Neural cell (in vitro differentiated cells): ENCODE measurements at regions not wholly inside any gene's neighbourhood (a gene's known extent, or its start where the extent isn't known, plus 50 kb on each side); places are given as distances from the start of the nearest gene placed in this dataset.

ENCODE experiments used
- H2AFZ ChIP-seq: fragments of 200-600, 300-800 bp; sonication (generic), shearing (Covaris generic); 2 replicates; pipeline ENCODE4 v1.6.0; 2014; ENCODE audit warnings: low read depth, mild to moderate bottlenecking, antibody characterized with exemption, low read length, moderate library complexity
- H3F3A ChIP-seq: fragments of 200-600 bp; shearing (Covaris generic); 2 replicates; pipeline ENCODE4 v1.6.1; 2016; ENCODE audit warnings: mild to moderate bottlenecking, moderate library complexity, mixed read lengths, antibody characterized with exemption, low read length; ENCODE audit not compliant: insufficient read depth, poor library complexity, severe bottlenecking
- H3K27ac ChIP-seq: fragments of 200-600, 300-800 bp; sonication (generic), shearing (Covaris generic); 2 replicates; pipeline ENCODE4 v1.5.1; 2014; ENCODE audit warnings: mild to moderate bottlenecking, low read length, moderate library complexity
- H3K27me3 ChIP-seq: fragments of 300-800, 200-600 bp; sonication (generic), shearing (Covaris generic); 2 replicates; pipeline ENCODE4 v1.6.0; 2014; ENCODE audit warnings: mild to moderate bottlenecking, low read depth, low read length, moderate library complexity; ENCODE audit not compliant: insufficient read depth
- H3K36me3 ChIP-seq: fragments of 300-800, 200-600 bp; sonication (generic), shearing (Covaris generic); 2 replicates; pipeline ENCODE4 v1.5.1; 2014; ENCODE audit warnings: mild to moderate bottlenecking, antibody characterized with exemption, low read length, moderate library complexity; ENCODE audit not compliant: insufficient read depth
- H3K4me2 ChIP-seq: fragments of 300-800, 200-600 bp; sonication (generic), shearing (Covaris generic); 2 replicates; pipeline ENCODE4 v1.6.0; 2014; ENCODE audit warnings: mild to moderate bottlenecking, low read length
- H3K4me3 ChIP-seq: fragments of 300-800, 200-600 bp; sonication (generic), shearing (Covaris generic); 2 replicates; pipeline ENCODE4 v1.5.1; 2014; ENCODE audit warnings: mild to moderate bottlenecking, low read length, moderate library complexity
- H3K79me2 ChIP-seq: fragments of 200-600 bp; shearing (Covaris generic); replicated peaks from 2 replicates; pipeline ENCODE4 v1.6.0; 2014; ENCODE audit warnings: mild to moderate bottlenecking, low read length, moderate library complexity; ENCODE audit not compliant: insufficient read depth
- H3K9ac ChIP-seq: fragments of 300-800, 200-600 bp; sonication (generic), shearing (Covaris generic); 2 replicates; pipeline ENCODE4 v1.6.1; 2016; ENCODE audit warnings: mild to moderate bottlenecking, low read length, mixed read lengths
- H3K9me2 ChIP-seq: fragments of 200-600 bp; shearing (Covaris generic); 2 replicates; pipeline ENCODE4 v1.6.1; 2016; ENCODE audit warnings: mild to moderate bottlenecking, low read length, mixed read lengths; ENCODE audit not compliant: insufficient read depth
- H3K9me3 ChIP-seq: fragments of 200-600, 300-800 bp; sonication (generic), shearing (Covaris generic); 2 replicates; pipeline ENCODE4 v1.6.1; 2016; ENCODE audit warnings: mild to moderate bottlenecking, mixed run types, low read length, moderate library complexity, mixed read lengths
- H4K20me1 ChIP-seq: fragments of 200-600 bp; shearing (Covaris generic); 2 replicates; pipeline ENCODE4 v1.6.1; 2016; ENCODE audit warnings: mild to moderate bottlenecking, mixed run types; ENCODE audit not compliant: insufficient read depth
- EP300 ChIP-seq: fragments of 450-650 bp; conservative IDR thresholded peaks from 2 replicates; pipeline ENCODE4 v1.6.1; 2014; ENCODE audit warnings: antibody characterized with exemption, mild to moderate bottlenecking, moderate library complexity; ENCODE audit not compliant: poor library complexity, severe bottlenecking
- EZH2 ChIP-seq: fragments of 200-600, 300-800 bp; shearing (Covaris generic), sonication (generic); IDR thresholded peaks from 2 replicates; pipeline ENCODE4 v1.6.1; 2014; ENCODE audit warnings: antibody characterized with exemption, low read length, borderline replicate concordance, mild to moderate bottlenecking; ENCODE audit not compliant: insufficient read depth, poor library complexity, severe bottlenecking
- MXI1 ChIP-seq: fragments of 450-650 bp; conservative IDR thresholded peaks from 2 replicates; pipeline ENCODE4 v1.6.1; 2014; ENCODE audit warnings: antibody characterized with exemption, mild to moderate bottlenecking; ENCODE audit not compliant: poor library complexity, severe bottlenecking
- POLR2AphosphoS5 ChIP-seq: IDR thresholded peaks from 2 replicates; pipeline ENCODE4 v1.6.1; 2012
- RAD21 ChIP-seq: fragments of 450-650 bp; conservative IDR thresholded peaks from 2 replicates; pipeline ENCODE4 v1.6.1; 2014; ENCODE audit warnings: antibody characterized with exemption, mild to moderate bottlenecking, moderate library complexity
- SMC3 ChIP-seq: fragments of 450-650 bp; conservative IDR thresholded peaks from 2 replicates; pipeline ENCODE4 v1.6.1; 2014; ENCODE audit warnings: antibody characterized with exemption, mild to moderate bottlenecking, moderate library complexity; ENCODE audit not compliant: poor library complexity
- TAF1 ChIP-seq: IDR thresholded peaks from 2 replicates; pipeline ENCODE4 v1.6.1; 2012; ENCODE audit warnings: low read depth
- TF ChIP-seq, protein P1 (sequence below): fragments of 450-650 bp; IDR thresholded peaks from 2 replicates; pipeline ENCODE4 v1.5.1; 2014; ENCODE audit warnings: antibody characterized with exemption, mild to moderate bottlenecking, moderate library complexity; ENCODE audit not compliant: poor library complexity, severe bottlenecking
- TF ChIP-seq, protein P2 (sequence below): IDR thresholded peaks from 2 replicates; pipeline ENCODE4 v1.6.1; 2012; ENCODE audit warnings: borderline replicate concordance

DNA sequence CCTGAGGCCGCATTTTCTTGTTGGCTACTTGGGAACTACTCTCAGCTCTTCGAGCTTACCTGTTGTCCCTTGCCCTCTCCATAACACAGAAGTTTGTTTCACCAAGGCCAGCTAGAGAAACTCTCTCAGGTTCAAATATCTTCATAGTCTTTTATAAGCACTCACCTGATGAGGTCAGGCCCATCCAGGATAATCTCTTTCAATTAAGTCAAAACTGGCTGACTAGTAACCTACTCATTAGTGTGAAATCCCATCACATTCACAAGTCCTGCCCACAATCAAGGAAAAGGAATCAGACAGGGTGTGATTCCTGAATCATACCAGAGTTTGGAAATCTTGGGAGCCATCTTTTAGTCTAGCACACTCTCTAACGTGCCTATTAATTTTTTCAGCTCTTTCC lies 195.2 kb upstream of the HS3ST5 start:
- no peak overlapping the region for H3K9ac ChIP-seq
- H3K27me3 ChIP-seq, result no peaks in the 10 kb centered on the region
- H3K36me3 ChIP-seq, result no peaks in the 10 kb centered on the region
- H3K79me2 ChIP-seq, result no peaks in the 10 kb centered on the region
- H2AFZ ChIP-seq, result no peak overlapping the region
- H4K20me1 ChIP-seq, result no peaks in the 10 kb centered on the region
- no peaks in the 10 kb centered on the region for H3K9me3 ChIP-seq
- no peaks in the 10 kb centered on the region for H3F3A ChIP-seq
- H3K27ac ChIP-seq, result no peak overlapping the region
- no peak for TF ChIP-seq EZH2
- no peak for TF ChIP-seq SMC3
- TF ChIP-seq, protein P1, sequence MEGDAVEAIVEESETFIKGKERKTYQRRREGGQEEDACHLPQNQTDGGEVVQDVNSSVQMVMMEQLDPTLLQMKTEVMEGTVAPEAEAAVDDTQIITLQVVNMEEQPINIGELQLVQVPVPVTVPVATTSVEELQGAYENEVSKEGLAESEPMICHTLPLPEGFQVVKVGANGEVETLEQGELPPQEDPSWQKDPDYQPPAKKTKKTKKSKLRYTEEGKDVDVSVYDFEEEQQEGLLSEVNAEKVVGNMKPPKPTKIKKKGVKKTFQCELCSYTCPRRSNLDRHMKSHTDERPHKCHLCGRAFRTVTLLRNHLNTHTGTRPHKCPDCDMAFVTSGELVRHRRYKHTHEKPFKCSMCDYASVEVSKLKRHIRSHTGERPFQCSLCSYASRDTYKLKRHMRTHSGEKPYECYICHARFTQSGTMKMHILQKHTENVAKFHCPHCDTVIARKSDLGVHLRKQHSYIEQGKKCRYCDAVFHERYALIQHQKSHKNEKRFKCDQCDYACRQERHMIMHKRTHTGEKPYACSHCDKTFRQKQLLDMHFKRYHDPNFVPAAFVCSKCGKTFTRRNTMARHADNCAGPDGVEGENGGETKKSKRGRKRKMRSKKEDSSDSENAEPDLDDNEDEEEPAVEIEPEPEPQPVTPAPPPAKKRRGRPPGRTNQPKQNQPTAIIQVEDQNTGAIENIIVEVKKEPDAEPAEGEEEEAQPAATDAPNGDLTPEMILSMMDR, result no peak
- TF ChIP-seq MXI1, result no peak
- no peak for TF ChIP-seq TAF1
- TF ChIP-seq RAD21, result no peak
- TF ChIP-seq POLR2AphosphoS5, result no peak
- TF ChIP-seq EP300, result no peak
- no peak overlapping the region for H3K4me3 ChIP-seq
- no peak overlapping the region for H3K4me2 ChIP-seq
- H3K9me2 ChIP-seq, result no peaks in the 10 kb centered on the region

DNA sequence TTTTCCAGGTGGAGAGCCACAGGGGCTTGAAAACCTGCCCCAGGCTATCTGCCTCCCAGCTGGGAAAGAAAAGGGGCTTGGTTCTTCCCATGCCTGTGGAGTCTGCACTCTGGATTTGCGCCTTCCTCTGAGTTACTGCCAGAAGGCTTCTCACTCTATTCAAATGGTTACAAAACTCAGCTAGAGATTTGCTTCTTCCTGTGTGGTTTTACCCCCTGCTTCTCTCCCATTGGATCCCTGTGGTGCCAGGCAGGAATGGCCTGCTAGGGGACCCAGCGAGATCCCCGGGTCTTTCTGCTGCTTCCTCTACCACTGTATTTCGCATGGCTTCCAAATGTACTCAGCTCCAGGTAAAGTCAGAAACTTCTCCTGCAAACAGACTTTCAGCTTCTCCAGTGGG lies 192.0 kb upstream of the HS3ST5 start:
- Histone ChIP-seq H2AFZ (no peak overlapping the region), H3K27me3 (no peaks in the 10 kb centered on the region), H3K79me2 (no peaks in the 10 kb centered on the region), H3K4me3 (no peak overlapping the region), H3F3A (no peaks in the 10 kb centered on the region), H3K9ac (no peak overlapping the region), H4K20me1 (no peaks in the 10 kb centered on the region), H3K27ac (no peak overlapping the region), H3K9me2 (no peaks in the 10 kb centered on the region), H3K9me3 (no peaks in the 10 kb centered on the region), H3K36me3 (no peaks in the 10 kb centered on the region), H3K4me2 (no peak overlapping the region)
- TF ChIP-seq TAF1 (no peak), SMC3 (no peak), EZH2 (no peak), POLR2AphosphoS5 (no peak)
- TF ChIP-seq, protein P2, sequence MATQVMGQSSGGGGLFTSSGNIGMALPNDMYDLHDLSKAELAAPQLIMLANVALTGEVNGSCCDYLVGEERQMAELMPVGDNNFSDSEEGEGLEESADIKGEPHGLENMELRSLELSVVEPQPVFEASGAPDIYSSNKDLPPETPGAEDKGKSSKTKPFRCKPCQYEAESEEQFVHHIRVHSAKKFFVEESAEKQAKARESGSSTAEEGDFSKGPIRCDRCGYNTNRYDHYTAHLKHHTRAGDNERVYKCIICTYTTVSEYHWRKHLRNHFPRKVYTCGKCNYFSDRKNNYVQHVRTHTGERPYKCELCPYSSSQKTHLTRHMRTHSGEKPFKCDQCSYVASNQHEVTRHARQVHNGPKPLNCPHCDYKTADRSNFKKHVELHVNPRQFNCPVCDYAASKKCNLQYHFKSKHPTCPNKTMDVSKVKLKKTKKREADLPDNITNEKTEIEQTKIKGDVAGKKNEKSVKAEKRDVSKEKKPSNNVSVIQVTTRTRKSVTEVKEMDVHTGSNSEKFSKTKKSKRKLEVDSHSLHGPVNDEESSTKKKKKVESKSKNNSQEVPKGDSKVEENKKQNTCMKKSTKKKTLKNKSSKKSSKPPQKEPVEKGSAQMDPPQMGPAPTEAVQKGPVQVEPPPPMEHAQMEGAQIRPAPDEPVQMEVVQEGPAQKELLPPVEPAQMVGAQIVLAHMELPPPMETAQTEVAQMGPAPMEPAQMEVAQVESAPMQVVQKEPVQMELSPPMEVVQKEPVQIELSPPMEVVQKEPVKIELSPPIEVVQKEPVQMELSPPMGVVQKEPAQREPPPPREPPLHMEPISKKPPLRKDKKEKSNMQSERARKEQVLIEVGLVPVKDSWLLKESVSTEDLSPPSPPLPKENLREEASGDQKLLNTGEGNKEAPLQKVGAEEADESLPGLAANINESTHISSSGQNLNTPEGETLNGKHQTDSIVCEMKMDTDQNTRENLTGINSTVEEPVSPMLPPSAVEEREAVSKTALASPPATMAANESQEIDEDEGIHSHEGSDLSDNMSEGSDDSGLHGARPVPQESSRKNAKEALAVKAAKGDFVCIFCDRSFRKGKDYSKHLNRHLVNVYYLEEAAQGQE, result no peak

DNA sequence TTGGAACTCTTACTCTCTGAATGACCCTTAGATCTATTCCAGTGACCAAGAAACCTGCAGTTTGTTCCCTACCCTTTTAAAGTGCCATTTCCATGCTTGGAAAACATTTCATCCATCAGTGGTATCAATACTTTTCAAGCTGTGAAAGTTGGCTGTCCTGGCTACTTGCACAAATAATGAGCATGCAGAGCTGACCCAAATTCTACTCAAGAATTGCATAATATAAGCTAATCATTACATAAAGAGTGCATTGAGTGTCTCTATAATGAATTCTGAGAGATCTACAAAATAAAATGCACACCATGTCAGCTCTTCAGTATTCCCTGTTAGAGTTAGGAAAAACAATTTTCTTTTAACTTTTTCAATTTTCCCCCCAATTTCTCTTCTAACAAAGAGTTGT lies 181.3 kb upstream of the HS3ST5 start:
- H3K9me2 ChIP-seq, result no peaks in the 10 kb centered on the region
- no peak overlapping the region for H3K4me3 ChIP-seq
- no peak overlapping the region for H2AFZ ChIP-seq
- no peaks in the 10 kb centered on the region for H4K20me1 ChIP-seq
- no peak overlapping the region for H3K27ac ChIP-seq
- no peaks in the 10 kb centered on the region for H3K79me2 ChIP-seq
- H3K9me3 ChIP-seq, result no peaks in the 10 kb centered on the region
- no peak overlapping the region for H3K9ac ChIP-seq
- H3F3A ChIP-seq, result no peaks in the 10 kb centered on the region
- H3K36me3 ChIP-seq, result no peaks in the 10 kb centered on the region
- TF ChIP-seq POLR2AphosphoS5, result no peak
- TF ChIP-seq, protein P1, result no peak
- no peak for TF ChIP-seq SMC3
- TF ChIP-seq MXI1, result no peak
- no peak for TF ChIP-seq TAF1
- no peaks in the 10 kb centered on the region for H3K27me3 ChIP-seq
- H3K4me2 ChIP-seq, result no peak overlapping the region
